ENCODE measurements at regions not wholly inside any gene's neighbourhood (a gene's known extent, or its start where the extent isn't known, plus 50 kb on each side); places are given as distances from the start of the nearest gene placed in this dataset.

DNA sequence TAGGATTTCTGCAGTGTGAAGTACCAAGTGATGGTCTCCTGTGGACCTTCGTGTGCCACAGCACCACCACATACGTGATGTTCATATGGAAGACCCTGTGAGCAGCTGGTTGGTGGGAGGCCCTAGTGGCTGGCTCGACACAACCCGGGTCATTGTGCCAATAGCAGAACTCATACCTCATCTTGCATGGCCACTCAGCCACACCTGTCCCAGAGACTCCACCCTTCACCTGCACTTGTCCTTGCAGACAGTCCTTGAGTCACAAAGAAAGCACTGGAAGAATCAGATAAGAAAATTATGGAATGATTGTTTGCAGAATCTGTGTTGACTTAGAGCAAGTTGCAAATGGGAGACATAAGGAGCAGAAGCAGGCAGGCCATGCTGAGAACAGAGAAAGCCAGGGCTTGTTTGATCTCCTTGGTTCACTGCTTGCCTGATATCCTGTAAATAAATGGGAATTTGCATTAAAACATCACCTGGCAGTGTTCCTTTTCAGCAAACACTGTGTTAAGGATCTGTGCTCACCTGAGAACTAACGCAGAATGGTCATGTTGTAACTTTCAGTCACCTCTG lies 307.7 kb downstream of the SIPA1L2 start:
- Histone ChIP-seq H3K9me2 (replicated peaks; ENCODE audit: control insufficient read depth, low read length) (no peaks in the 10 kb centered on the region), H3K4me2 (ENCODE audit: low read length) (no peak overlapping the region), H3K27ac (ENCODE audit: low read depth, low read length) (no peak overlapping the region), H4K20me1 (ENCODE audit: control insufficient read depth, insufficient read depth, low read depth, low read length) (no peaks in the 10 kb centered on the region), H3F3A (ENCODE audit: control insufficient read depth, insufficient read depth) (no peaks in the 10 kb centered on the region), H3K79me2 (ENCODE audit: control insufficient read depth, low read length) (no peaks in the 10 kb centered on the region), H3K4me1 (ENCODE audit: control insufficient read depth, low read length) (no peaks in the 10 kb centered on the region), H3K27me3 (ENCODE audit: control insufficient read depth, low read length) (no peaks in the 10 kb centered on the region), H3K4me3 (ENCODE audit: low read length) (no peak overlapping the region), H3K36me3 (ENCODE audit: control insufficient read depth, low read length) (no peaks in the 10 kb centered on the region), H3K9me3 (ENCODE audit: control insufficient read depth, insufficient read depth, low read length) (no peaks in the 10 kb centered on the region)
- TF ChIP-seq, protein P1, sequence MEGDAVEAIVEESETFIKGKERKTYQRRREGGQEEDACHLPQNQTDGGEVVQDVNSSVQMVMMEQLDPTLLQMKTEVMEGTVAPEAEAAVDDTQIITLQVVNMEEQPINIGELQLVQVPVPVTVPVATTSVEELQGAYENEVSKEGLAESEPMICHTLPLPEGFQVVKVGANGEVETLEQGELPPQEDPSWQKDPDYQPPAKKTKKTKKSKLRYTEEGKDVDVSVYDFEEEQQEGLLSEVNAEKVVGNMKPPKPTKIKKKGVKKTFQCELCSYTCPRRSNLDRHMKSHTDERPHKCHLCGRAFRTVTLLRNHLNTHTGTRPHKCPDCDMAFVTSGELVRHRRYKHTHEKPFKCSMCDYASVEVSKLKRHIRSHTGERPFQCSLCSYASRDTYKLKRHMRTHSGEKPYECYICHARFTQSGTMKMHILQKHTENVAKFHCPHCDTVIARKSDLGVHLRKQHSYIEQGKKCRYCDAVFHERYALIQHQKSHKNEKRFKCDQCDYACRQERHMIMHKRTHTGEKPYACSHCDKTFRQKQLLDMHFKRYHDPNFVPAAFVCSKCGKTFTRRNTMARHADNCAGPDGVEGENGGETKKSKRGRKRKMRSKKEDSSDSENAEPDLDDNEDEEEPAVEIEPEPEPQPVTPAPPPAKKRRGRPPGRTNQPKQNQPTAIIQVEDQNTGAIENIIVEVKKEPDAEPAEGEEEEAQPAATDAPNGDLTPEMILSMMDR (IDR thresholded peaks at IDR 0.05; ENCODE audit: low read depth, low read length, poor library complexity, severe bottlenecking), result no peak
- no peak for TF ChIP-seq EZH2phosphoT487 (IDR thresholded peaks at IDR 0.05; ENCODE audit: borderline replicate concordance, low read length)

DNA sequence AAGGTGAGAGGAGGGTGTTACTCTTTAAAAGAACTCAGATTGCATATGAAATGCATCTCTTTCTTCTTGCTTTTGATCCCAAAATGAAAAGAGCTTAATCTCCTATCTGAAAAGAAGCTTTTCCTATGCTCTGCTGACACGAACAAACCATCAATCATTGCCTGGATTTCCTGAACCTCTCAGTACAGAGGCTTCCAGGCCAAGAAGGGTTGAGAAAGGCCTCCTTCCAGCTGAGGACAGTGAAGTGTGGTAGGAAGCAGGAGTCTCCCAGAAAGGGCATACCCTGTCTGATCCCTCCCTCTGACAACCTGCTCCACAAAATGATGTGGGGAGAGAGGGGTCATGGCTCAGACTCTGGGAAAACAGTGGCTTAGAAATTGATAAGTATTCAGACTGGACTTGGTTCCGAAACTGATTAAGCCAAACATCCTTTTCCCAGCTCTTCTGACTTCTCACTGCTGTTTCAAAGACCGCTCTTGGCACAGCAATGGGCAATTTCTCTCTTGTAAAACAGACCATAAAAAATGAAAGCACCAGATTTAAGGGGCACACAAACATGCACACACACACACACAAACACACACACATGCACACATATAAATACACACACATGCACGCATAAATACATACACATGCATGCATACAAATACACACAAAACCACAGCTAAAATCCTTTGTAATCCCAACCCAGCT lies 310.3 kb downstream of the SIPA1L2 start:
- Histone ChIP-seq H3K9me2 (replicated peaks; ENCODE audit: control insufficient read depth, low read length) (no peaks in the 10 kb centered on the region), H3K36me3 (ENCODE audit: control insufficient read depth, low read length) (no peaks in the 10 kb centered on the region), H4K20me1 (ENCODE audit: control insufficient read depth, insufficient read depth, low read depth, low read length) (no peaks in the 10 kb centered on the region), H3K4me2 (ENCODE audit: low read length) (no peak overlapping the region), H3K4me3 (ENCODE audit: low read length) (no peak overlapping the region), H3K4me1 (ENCODE audit: control insufficient read depth, low read length) (no peaks in the 10 kb centered on the region), H3K9me3 (ENCODE audit: control insufficient read depth, insufficient read depth, low read length) (no peaks in the 10 kb centered on the region), H3K27ac (ENCODE audit: low read depth, low read length) (no peak overlapping the region), H3K79me2 (ENCODE audit: control insufficient read depth, low read length) (no peaks in the 10 kb centered on the region), H3F3A (ENCODE audit: control insufficient read depth, insufficient read depth) (no peaks in the 10 kb centered on the region), H3K27me3 (ENCODE audit: control insufficient read depth, low read length) (no peaks in the 10 kb centered on the region)
- TF ChIP-seq EZH2phosphoT487 (IDR thresholded peaks at IDR 0.05; ENCODE audit: borderline replicate concordance, low read length), result no peak
- TF ChIP-seq, protein P1 (IDR thresholded peaks at IDR 0.05; ENCODE audit: low read depth, low read length, poor library complexity, severe bottlenecking), result no peak

DNA sequence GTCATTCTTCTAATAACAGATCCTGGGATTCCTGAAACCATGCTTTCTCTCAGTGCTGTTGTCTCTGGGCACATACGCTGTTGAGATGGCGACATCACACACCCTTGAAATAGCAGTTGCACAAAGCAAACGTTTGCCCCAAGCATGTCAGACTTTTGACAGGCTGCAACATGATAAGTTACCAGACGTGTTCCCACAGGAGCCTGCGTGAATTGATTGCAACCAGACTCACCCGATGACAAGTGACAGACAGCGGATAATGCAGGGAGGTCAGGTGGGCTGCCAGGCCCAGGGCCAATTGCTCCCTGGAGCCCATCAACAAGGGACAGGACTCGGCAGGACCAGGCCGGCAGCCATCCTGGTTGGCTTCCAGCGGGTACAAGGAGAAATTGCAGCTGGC lies 310.9 kb downstream of the SIPA1L2 start:
- no peaks in the 10 kb centered on the region for H3K9me3 ChIP-seq (ENCODE audit: control insufficient read depth, insufficient read depth, low read length)
- H3F3A ChIP-seq (ENCODE audit: control insufficient read depth, insufficient read depth), result no peaks in the 10 kb centered on the region
- no peak overlapping the region for H3K27ac ChIP-seq (ENCODE audit: low read depth, low read length)
- H4K20me1 ChIP-seq (ENCODE audit: control insufficient read depth, insufficient read depth, low read depth, low read length), result no peaks in the 10 kb centered on the region
- no peaks in the 10 kb centered on the region for H3K27me3 ChIP-seq (ENCODE audit: control insufficient read depth, low read length)
- TF ChIP-seq, protein P1 (IDR thresholded peaks at IDR 0.05; ENCODE audit: low read depth, low read length, poor library complexity, severe bottlenecking), result no peak
- TF ChIP-seq EZH2phosphoT487 (IDR thresholded peaks at IDR 0.05; ENCODE audit: borderline replicate concordance, low read length), result no peak
- no peaks in the 10 kb centered on the region for H3K79me2 ChIP-seq (ENCODE audit: control insufficient read depth, low read length)
- no peaks in the 10 kb centered on the region for H3K4me1 ChIP-seq (ENCODE audit: control insufficient read depth, low read length)
- H3K9me2 ChIP-seq (replicated peaks; ENCODE audit: control insufficient read depth, low read length), result no peaks in the 10 kb centered on the region
- no peak overlapping the region for H3K4me2 ChIP-seq (ENCODE audit: low read length)
- no peak overlapping the region for H3K4me3 ChIP-seq (ENCODE audit: low read length)
- H3K36me3 ChIP-seq (ENCODE audit: control insufficient read depth, low read length), result no peaks in the 10 kb centered on the region

Data from DOHH2 (cell line).